ENCODE measurements at regions not wholly inside any gene's neighbourhood (a gene's known extent, or its start where the extent isn't known, plus 50 kb on each side); places are given as distances from the start of the nearest gene placed in this dataset.

DNA sequence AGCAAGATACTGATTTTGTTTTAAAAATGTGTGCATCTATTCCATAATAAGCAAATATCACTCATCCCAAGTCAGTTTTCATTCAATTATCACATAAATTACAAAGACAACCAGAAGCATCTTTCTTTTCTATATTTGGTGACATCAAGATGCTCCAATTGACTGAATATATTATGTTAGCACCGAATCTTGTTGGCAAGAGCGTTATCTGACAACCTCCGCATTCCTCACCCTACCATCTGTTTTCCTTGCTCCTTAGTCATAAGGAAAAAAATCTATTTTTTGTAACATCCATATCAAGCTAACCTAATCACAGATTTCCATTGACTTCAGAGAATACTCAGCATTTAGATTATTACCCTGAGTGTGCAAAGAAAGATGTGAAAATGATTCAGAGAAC, 212.2 kb upstream of the KYNU start:
- no peaks in the 10 kb centered on the region for H3K9me3 ChIP-seq
- intact Hi-C loops (cut with DNase I) = no loop called here
- no peaks in the 10 kb centered on the region for H3K36me3 ChIP-seq (ENCODE audit: insufficient read depth in 1 of 2, low read depth in 1 of 2)
- no peaks in the 10 kb centered on the region for H3K4me1 ChIP-seq
- TF ChIP-seq, protein P1, sequence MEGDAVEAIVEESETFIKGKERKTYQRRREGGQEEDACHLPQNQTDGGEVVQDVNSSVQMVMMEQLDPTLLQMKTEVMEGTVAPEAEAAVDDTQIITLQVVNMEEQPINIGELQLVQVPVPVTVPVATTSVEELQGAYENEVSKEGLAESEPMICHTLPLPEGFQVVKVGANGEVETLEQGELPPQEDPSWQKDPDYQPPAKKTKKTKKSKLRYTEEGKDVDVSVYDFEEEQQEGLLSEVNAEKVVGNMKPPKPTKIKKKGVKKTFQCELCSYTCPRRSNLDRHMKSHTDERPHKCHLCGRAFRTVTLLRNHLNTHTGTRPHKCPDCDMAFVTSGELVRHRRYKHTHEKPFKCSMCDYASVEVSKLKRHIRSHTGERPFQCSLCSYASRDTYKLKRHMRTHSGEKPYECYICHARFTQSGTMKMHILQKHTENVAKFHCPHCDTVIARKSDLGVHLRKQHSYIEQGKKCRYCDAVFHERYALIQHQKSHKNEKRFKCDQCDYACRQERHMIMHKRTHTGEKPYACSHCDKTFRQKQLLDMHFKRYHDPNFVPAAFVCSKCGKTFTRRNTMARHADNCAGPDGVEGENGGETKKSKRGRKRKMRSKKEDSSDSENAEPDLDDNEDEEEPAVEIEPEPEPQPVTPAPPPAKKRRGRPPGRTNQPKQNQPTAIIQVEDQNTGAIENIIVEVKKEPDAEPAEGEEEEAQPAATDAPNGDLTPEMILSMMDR (IDR thresholded peaks at IDR 0.05) = no peak
- DNase-seq (no peak), ATAC-seq (no peak)
- 85 to 87% (median 85%) methylated on average over 3 of the region's 3 CpGs for WGBS, 3 donors
- no peak overlapping the region for H3K27ac ChIP-seq
- H3K4me3 ChIP-seq = no peak overlapping the region
- no peaks in the 10 kb centered on the region for H3K27me3 ChIP-seq (ENCODE audit: insufficient read depth in 3 of 3, low read length in 2 of 3)

DNA sequence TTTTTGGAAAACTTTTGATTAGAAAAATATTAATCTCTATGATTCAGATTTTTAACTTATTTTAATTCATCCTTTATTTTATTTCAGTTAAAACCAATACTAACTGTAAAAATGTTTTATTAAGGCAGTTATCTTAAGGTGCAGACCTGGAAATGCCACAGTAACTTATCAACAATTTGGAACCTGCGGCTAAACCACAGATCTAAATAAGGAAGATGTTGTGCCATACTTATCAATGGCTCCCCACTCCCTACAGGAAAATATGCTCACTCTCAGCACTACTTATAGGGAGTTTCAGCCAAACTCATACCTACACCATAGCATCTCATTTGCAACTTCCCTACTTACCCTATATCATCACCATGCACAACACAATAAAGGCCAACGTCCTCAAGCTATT, 226.9 kb upstream of the KYNU start:
- ATAC-seq (no peak), DNase-seq (no peak)
- H3K27me3 ChIP-seq (ENCODE audit: insufficient read depth in 3 of 3, low read length in 2 of 3) = no peaks in the 10 kb centered on the region
- no peaks in the 10 kb centered on the region for H3K9me3 ChIP-seq
- H3K4me3 ChIP-seq = no peak overlapping the region
- TF ChIP-seq, protein P1 (IDR thresholded peaks at IDR 0.05) = no peak
- 84 to 89% (median 88%) methylated on average over 2 of the region's 2 CpGs for WGBS, 3 donors
- H3K27ac ChIP-seq = no peak overlapping the region
- no peaks in the 10 kb centered on the region for H3K36me3 ChIP-seq (ENCODE audit: insufficient read depth in 1 of 2, low read depth in 1 of 2)
- intact Hi-C loops (cut with DNase I) = no loop called here
- no peaks in the 10 kb centered on the region for H3K4me1 ChIP-seq

DNA sequence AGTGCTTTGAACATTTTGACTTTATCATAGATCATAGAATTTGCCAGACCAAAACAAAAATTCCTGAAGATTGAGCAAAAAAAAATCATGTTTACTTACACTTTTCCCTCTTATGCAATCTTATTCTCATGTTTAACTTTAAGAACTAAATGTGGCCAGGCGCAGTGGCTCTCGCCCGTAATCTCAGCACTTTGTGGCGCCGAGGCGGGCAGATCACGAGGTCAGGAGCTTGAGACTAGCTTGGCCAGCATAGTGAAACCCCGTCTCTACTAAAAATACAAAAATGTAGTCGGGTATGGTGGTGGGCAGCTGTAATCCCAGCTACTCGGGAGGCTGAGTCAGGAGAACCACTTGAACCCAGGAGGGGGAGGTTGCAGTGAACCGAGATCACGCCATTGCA, 227.9 kb upstream of the KYNU start:
- Histone ChIP-seq H3K9me3 (no peaks in the 10 kb centered on the region), H3K27me3 (ENCODE audit: insufficient read depth in 3 of 3, low read length in 2 of 3) (no peaks in the 10 kb centered on the region), H3K4me1 (no peaks in the 10 kb centered on the region), H3K27ac (no peak overlapping the region), H3K36me3 (ENCODE audit: insufficient read depth in 1 of 2, low read depth in 1 of 2) (no peaks in the 10 kb centered on the region), H3K4me3 (no peak overlapping the region)
- ATAC-seq (no peak), DNase-seq (no peak)
- WGBS, 3 donors = 85 to 94% (median 89%) methylated on average over 12 of the region's 12 CpGs
- TF ChIP-seq, protein P1 (IDR thresholded peaks at IDR 0.05) = no peak
- intact Hi-C loops (cut with DNase I) = no loop called here

DNA sequence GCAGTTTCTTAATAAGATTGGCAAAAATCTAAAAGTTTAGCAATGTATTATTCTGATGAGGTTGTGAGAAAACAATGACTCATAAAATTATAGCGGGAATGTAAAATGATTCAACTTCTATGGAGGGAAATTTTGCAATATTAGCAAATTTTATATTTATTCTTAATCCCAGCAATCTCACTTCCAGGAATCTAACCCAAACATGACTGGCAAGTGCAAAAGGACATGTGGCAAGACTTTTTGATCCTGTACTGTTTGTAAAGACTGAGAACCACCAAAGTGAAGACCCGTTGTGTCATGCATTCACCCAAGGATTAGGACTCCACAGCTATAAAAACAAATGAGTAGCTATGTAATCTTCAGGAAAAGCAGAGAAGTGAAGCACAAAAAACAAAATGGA, 234.8 kb upstream of the KYNU start:
- DNase-seq = no peak
- Histone ChIP-seq H3K4me3 (no peak overlapping the region), H3K36me3 (ENCODE audit: insufficient read depth in 1 of 2, low read depth in 1 of 2) (no peaks in the 10 kb centered on the region), H3K9me3 (peaks cover 14% of the 10 kb centered on the region), H3K4me1 (no peaks in the 10 kb centered on the region), H3K27me3 (ENCODE audit: insufficient read depth in 3 of 3, low read length in 2 of 3) (no peaks in the 10 kb centered on the region), H3K27ac (no peak overlapping the region)
- WGBS, 3 donors = 78 to 92% (median 86%) methylated on average over 2 of the region's 2 CpGs
- no peak for ATAC-seq
- intact Hi-C loops (cut with DNase I) = no loop called here
- TF ChIP-seq, protein P1 (IDR thresholded peaks at IDR 0.05) = no peak

DNA sequence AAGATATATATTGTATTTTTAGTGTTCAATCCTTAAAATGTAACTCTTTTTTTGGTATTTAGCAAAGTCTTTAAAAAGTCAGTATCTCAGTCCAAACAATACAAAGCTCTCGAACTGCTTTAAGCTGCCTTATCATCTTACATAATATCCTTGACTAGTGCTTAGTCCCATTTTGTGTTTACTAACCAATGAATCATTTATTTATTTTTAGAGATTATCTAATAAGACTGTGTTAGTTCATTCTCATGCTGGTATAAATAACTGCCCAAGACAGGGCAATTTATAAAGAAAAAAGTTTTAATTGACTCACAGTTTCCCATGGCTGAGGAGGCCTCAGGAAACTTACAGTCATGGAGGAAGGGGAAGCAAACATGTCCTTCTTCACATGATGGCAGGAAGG, 248.3 kb upstream of the KYNU start:
- TF ChIP-seq, protein P1 (IDR thresholded peaks at IDR 0.05) = no peak
- Histone ChIP-seq H3K4me3 (no peak overlapping the region), H3K27ac (no peak overlapping the region), H3K4me1 (no peaks in the 10 kb centered on the region), H3K9me3 (no peaks in the 10 kb centered on the region), H3K36me3 (ENCODE audit: insufficient read depth in 1 of 2, low read depth in 1 of 2) (no peaks in the 10 kb centered on the region), H3K27me3 (ENCODE audit: insufficient read depth in 3 of 3, low read length in 2 of 3) (no peaks in the 10 kb centered on the region)
- DNase-seq = no peak
- WGBS, 3 donors = 20 to 41% (median 24%) methylated on average over 1 of the region's 1 CpG
- intact Hi-C loops (cut with DNase I) = no loop called here
- ATAC-seq = no peak
